ENCODE measurements at regions not wholly inside any gene's neighbourhood (a gene's known extent, or its start where the extent isn't known, plus 50 kb on each side); places are given as distances from the start of the nearest gene placed in this dataset.

DNA sequence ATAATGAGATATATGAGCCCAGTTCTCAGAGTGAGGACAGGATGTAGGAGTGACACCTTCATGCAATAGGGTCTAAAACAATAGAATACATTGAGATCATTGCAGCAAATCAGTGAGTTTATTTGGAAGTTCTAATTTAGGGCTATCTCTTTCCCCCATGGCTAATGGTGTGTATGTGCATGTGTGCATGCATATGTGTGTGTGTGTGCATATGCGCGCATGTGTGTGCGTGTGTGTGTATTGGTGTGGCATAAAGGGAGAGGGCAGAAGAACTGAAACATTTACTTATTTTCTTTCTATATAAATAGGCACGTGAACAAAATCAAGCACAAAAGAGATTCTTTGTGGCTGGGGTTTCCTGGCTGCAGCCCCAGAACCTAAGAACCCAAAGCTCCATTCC is 115.7 kb upstream of the VEPH1 start:
- no CpG with 5 or more reads among the region's 4 CpGs for WGBS (ENCODE audit: extremely low coverage, insufficient read length, low lambda C conversion rate)
- no peaks in the 10 kb centered on the region for H3K36me3 Mint-ChIP-seq (ENCODE audit: insufficient read depth in 1 of 3, low read depth in 3 of 3)
- no peak overlapping the region for H3K4me3 Mint-ChIP-seq

More for the DNA sequence above, 115.7 kb upstream of the VEPH1 start:
- Histone ChIP-seq H3K4me1 (ENCODE audit: insufficient read depth, low read length) (no peaks in the 10 kb centered on the region), H2AFZ (ENCODE audit: low read length) (no peak overlapping the region), H3K9me3 (ENCODE audit: control insufficient read depth, low read depth, low read length) (no peaks in the 10 kb centered on the region), H2AK5ac (ENCODE audit: insufficient read length, low read length) (no peak overlapping the region), H3K27me3 (ENCODE audit: insufficient read depth, low read length) (no peaks in the 10 kb centered on the region), H4K91ac (ENCODE audit: insufficient read length, low read depth, low read length) (no peak overlapping the region), H3K23me2 (ENCODE audit: insufficient read length, low read depth, low read length, poor library complexity, severe bottlenecking) (no peaks in the 10 kb centered on the region), H2BK12ac (ENCODE audit: insufficient read length, low read depth, low read length) (no peak overlapping the region), H3K14ac (ENCODE audit: insufficient read depth, low read length) (no peak overlapping the region), H3K79me2 (ENCODE audit: insufficient read depth, low read length) (no peaks in the 10 kb centered on the region), H2BK120ac (ENCODE audit: low read depth, low read length, poor library complexity, severe bottlenecking) (no peak overlapping the region), H3K79me1 (ENCODE audit: insufficient read depth, low read depth, low read length, poor library complexity, severe bottlenecking) (no peaks in the 10 kb centered on the region), H3K56ac (ENCODE audit: insufficient read length, low read depth, low read length) (no peak overlapping the region), H2BK5ac (ENCODE audit: insufficient read length, low read length) (no peak overlapping the region), H3K9ac (ENCODE audit: extremely low read depth, insufficient read length, low read length) (no peak overlapping the region), H2BK15ac (ENCODE audit: low read depth, low read length) (no peak overlapping the region), H4K5ac (ENCODE audit: insufficient read length, low read depth, low read length) (no peak overlapping the region), H4K8ac (replicated peaks; ENCODE audit: insufficient read length, low read depth, low read length) (no peak overlapping the region), H3K4ac (ENCODE audit: low read depth, low read length) (no peak overlapping the region), H3K18ac (ENCODE audit: insufficient read length, low read depth, low read length) (no peak overlapping the region), H3T11ph (ENCODE audit: low read length) (no peak overlapping the region), H3K4me2 (ENCODE audit: insufficient read depth, insufficient read length, low read length) (no peak overlapping the region), H4K20me1 (ENCODE audit: control insufficient read depth, insufficient read depth, insufficient read length) (no peaks in the 10 kb centered on the region), H2BK20ac (ENCODE audit: low read depth, low read length, poor library complexity, severe bottlenecking) (no peak overlapping the region), H3K23ac (ENCODE audit: insufficient read length, low read depth, low read length) (no peak overlapping the region), H3K27ac (ENCODE audit: insufficient read length, low read depth, low read length) (no peak overlapping the region)
- no peaks in the 10 kb centered on the region for H3K9me3 Mint-ChIP-seq
- H3K4me1 Mint-ChIP-seq, result peaks cover 4 to 5% of the 10 kb centered on the region in 2 experiments
- no peak for DNase-seq
- H3K27me3 Mint-ChIP-seq (ENCODE audit: low read depth), result no peaks in the 10 kb centered on the region
- TF ChIP-seq, protein P1, sequence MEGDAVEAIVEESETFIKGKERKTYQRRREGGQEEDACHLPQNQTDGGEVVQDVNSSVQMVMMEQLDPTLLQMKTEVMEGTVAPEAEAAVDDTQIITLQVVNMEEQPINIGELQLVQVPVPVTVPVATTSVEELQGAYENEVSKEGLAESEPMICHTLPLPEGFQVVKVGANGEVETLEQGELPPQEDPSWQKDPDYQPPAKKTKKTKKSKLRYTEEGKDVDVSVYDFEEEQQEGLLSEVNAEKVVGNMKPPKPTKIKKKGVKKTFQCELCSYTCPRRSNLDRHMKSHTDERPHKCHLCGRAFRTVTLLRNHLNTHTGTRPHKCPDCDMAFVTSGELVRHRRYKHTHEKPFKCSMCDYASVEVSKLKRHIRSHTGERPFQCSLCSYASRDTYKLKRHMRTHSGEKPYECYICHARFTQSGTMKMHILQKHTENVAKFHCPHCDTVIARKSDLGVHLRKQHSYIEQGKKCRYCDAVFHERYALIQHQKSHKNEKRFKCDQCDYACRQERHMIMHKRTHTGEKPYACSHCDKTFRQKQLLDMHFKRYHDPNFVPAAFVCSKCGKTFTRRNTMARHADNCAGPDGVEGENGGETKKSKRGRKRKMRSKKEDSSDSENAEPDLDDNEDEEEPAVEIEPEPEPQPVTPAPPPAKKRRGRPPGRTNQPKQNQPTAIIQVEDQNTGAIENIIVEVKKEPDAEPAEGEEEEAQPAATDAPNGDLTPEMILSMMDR (conservative IDR thresholded peaks at IDR 0.05), result no peak
- no peak overlapping the region for H3K27ac Mint-ChIP-seq

All from H9 (cell line).